NCI-H82 treated with DMSO at 0.1 percent for 48 hours (cell line): ENCODE measurements at regions not wholly inside any gene's neighbourhood (a gene's known extent, or its start where the extent isn't known, plus 50 kb on each side); places are given as distances from the start of the nearest gene placed in this dataset.

Experiments
- DNase-seq: peaks from one replicate; lab custom pipeline; 2025; ENCODE audit not compliant: unreplicated experiment; lab: John Stamatoyannopoulos, UW

- no peak for DNase-seq
Measured at GRCh38 chr7:31398815-31399214, 58.3 kb upstream of the NEUROD6 start.

DNA sequence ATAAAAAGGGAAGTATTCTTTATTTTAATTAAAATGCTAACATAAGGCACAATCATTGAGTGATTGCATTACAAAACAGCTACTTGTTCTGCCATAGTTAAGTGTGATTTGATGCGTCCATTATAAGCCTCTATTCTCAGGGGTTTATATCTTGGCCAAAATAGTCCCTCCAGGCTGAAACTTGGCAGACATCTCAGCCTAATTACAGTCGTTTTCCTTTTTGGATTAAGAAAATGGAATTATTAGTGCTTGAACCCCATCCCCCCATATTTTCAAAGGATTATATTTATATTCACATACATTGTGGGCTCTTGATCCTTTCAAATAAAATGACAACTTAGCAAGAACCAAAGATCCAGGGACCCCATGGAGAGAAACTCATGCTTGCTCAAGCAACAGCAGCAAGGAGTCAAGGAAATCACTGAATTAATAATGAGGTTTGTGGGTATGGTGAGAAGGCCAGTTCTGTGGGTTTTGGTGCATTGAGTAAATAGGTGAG, 66.7 kb upstream of the NEUROD6 start:
- no peak for DNase-seq

- no peak for DNase-seq
Measured at GRCh38 chr7:31408140-31408729, 67.7 kb upstream of the NEUROD6 start.

GRCh38 chr7:31410265-31410664, 69.7 kb upstream of the NEUROD6 start:
- no peak for DNase-seq

DNA sequence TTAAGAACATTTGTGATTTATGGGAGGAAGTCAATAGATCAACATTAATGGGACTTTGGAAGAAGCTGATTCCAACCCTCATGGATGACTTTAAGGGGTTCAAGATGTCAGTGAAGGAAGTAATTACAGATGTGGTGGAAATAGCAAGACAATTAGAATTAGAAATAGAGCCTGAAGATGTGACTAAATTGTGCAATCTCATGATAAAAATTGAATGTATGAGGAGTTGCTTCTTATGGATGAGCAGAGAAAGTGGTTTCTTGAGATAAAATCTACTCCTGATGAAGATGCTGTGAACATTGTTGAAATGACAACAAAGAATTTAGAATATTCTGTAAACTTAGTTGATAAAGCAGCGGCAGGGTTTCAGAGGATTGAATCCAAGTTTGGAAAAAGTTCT, 70.9 kb upstream of the NEUROD6 start:
- no peak for DNase-seq

GRCh38 chr7:31413766-31414165, 73.2 kb upstream of the NEUROD6 start:
- no peak for DNase-seq

GRCh38 chr7:31416381-31416870, 75.9 kb upstream of the NEUROD6 start:
- no peak for DNase-seq

GRCh38 chr7:31418928-31419327, 78.4 kb upstream of the NEUROD6 start:
- no peak for DNase-seq

DNA sequence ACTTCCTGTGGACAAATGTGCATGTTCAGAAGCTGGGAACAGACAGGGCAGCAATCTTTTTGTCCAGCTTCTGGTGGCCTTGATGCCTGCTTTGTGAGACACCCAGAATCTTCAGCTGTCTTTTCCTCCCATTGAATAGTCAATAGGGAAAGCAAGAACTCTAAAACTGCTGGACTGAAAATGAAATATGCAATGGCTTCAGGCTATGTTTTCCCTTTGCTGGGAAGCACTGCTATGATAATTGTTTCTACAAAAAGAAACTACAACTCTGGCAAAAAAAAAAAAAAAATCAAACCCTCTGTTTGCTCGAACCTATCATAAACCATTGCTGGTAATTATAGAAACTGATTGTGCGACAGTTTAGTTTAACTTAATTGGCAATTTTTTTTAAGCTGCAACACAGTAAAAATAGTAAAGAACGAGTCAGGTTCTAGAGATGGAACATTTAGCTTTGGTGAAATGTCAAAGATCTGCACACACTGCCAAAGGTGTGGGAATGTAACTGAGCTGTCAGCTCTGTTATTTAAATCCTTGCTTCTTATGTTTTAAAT, 79.1 kb upstream of the NEUROD6 start:
- DNase-seq = no peak

DNA sequence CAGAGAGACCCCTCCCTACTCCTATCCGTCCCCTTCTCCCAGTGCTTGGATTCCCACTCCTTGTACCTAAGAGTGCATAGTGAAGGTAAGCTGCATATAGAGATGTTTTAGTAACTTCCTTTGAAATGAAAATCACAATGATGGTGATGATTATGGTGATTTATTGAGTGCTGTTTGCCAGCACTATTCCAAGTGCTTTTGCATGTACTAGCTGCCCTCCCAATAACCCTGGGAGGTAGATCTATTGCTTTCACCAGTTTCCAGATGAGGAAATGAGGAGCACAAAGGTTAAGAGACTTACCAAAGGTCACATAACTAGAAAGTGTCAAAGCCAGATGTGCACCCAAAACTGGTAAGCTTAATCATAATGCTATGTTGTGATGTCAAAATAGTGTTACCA, 80.4 kb upstream of the NEUROD6 start:
- no peak for DNase-seq

- DNase-seq = no peak
Measured at GRCh38 chr7:31421607-31422006, 81.1 kb upstream of the NEUROD6 start.

- DNase-seq = no peak
Measured at GRCh38 chr7:31423994-31424393, 83.5 kb upstream of the NEUROD6 start.

GRCh38 chr7:31432176-31432575, 81.7 kb upstream of the ITPRID1 start:
- no peak for DNase-seq

- no peak for DNase-seq
Measured at GRCh38 chr7:31432836-31433340, 81.0 kb upstream of the ITPRID1 start.

DNA sequence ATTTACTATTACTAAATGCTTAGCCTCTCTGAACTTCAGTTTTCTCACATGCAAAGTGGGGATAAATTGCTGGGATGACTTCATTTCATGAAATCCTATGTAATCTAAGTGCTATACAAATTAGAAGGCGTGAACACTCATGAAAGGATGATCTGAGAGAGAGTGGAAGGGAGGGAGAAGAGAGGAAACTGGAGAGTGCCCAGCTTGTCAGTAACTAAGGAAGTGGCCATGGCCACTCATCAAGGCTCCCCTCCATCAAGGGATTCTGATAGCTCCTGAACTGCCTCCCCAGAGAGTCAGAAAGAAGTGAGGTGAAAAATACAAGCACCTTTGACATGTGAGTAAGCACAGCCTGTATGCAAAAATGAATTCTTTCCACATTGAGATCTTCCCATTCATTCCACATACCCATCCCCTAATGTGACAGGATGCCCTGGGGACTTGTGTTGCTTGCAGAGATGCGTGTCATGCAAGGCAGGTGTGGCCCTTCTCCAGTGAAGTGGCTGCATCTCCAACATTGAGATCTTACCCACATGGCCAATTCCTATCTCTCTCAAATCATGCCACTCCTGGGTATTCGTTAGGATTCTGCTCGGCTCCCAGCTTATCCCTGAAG, 76.5 kb upstream of the ITPRID1 start:
- DNase-seq = no peak

DNA sequence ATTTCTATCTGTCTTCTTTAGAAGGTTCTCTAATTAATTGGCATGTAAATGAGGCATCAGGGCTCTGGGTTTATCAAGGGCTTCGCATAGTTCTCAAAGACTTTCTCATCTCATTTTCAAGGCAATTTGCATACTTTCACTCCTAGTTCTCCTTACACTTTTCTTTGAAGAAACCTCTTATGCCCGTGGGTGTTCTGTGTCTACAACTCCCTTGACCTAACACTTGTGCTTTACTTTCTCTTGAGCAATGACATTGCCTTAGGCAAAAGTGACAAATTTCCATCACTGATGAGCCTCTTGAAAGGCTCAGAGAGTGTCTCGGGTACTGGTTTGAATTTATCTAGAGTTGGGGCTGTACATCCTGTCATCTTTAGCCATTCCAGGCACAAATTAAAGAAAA, 74.7 kb upstream of the ITPRID1 start:
- no peak for DNase-seq

DNA sequence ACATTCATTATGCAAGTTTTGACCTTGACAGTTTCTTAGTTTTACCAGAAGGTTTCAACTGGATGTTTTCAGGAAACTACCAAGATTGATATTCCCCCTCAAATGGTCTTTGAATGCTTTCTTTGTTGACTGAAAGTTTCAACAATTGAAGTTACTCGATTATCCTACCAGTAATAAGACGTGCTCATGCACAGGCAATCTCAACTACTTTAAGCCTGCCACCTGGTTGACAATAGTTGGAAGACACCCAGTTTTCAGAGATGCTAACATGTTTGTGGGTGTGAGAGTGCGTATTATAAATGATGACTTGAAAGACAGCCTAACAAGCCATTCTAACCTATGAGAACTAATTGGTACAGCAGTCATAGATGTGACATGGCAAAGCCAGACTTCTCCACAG, 73.4 kb upstream of the ITPRID1 start:
- no peak for DNase-seq

DNA sequence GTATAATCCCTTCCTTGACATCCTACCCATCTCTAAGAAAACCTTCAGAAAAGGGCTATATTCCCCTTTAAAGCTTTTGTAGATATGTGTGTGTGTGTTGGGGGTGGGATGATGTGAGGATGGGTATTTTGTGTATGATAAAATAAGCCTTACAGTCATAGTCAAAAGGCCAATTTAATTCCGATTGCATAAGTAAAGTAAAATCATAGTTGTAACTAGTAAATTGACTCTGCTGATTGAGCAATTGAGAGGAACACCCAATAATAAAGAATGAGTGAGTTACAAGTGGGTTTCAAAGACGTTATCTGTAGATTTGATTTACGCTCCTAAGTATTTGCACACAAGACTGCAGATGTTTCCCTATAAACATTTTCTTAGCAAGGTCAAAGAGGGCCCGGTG, 71.3 kb upstream of the ITPRID1 start:
- DNase-seq = no peak

DNA sequence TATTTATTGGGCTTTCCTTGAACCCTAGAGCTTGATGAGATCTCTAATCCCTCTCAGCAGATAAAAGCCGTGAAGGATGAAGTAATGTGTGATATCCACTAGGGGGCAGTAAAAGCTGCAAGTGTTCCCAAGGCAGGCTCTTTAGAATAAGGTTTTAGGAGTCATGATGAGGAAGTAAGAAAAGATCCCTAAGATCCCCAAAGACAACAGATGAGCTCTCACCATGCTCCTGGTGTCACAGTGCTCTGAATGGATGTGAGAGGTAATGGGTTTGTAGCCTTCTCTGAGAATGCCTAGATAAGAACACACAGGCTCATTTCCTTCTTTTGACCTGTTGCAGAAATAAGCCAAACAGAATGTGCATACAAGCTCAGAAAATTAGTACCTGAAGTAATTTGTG, 70.4 kb upstream of the ITPRID1 start:
- DNase-seq = peak; percentile 55

DNA sequence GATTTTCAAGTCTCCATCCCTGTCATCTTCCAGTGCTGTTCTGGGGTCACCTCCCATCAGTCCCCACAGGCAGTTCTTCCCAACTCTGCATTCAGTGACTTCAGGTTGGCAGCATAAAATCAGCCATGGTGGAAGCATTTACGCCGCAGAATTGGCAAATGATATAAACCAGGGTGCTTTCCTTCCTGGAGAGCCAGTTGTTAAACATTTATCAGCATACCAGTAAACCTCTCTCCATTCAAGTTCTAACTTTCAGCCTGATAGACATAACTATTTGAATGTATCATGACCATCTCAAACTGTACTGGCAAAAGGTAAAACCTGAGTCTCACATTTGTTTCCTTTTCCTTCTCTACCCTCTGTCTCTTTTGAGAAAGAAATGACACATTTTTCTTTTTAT, 69.7 kb upstream of the ITPRID1 start:
- DNase-seq = no peak

GRCh38 chr7:31445686-31446355, 68.1 kb upstream of the ITPRID1 start:
- DNase-seq = no peak

GRCh38 chr7:31448649-31449048, 65.2 kb upstream of the ITPRID1 start:
- DNase-seq = no peak
